PC-9 (cell line): ENCODE measurements at regions not wholly inside any gene's neighbourhood (a gene's known extent, or its start where the extent isn't known, plus 50 kb on each side); places are given as distances from the start of the nearest gene placed in this dataset.

Experiments used
- BruUV-seq: library from RNA; stranded (reverse); fragments of 400-500 nt; replicated peaks from 2 replicates; lab custom pipeline; 2021; lab: Mats Ljungman, UMichigan
- CTCF ChIA-PET: fragments of 300-600 bp; sonication (Branson Sonifier 250); formaldehyde crosslinking; loops from one replicate; lab custom pipeline; 2022; ENCODE audit warnings: antibody characterized with exemption; lab: Charles Lee
- POLR2A ChIA-PET: fragments of 300-600 bp; sonication (Branson Sonifier 250); formaldehyde crosslinking; loops from one replicate; lab custom pipeline; 2022; ENCODE audit warnings: antibody characterized with exemption; ENCODE audit not compliant: unreplicated experiment; lab: Charles Lee
- DNase-seq, 2 experiments: peaks; one replicate each; pipeline versions ENCODE4 v3.0.0 to v3.0.0-alpha.2; 2015 to 2022; ENCODE audit warnings: mixed read lengths in 1 of 2
- H2AFZ ChIP-seq: fragments of 200-600 bp; sonication (generic); 2 replicates; pipeline ENCODE4 v1.8.1; 2017; ENCODE audit warnings: antibody characterized with exemption
- H3F3A ChIP-seq: fragments of 200-600 bp; sonication (generic); 2 replicates; pipeline ENCODE4 v1.8.1; 2017; ENCODE audit warnings: antibody characterized with exemption, mild to moderate bottlenecking, low read depth; ENCODE audit not compliant: insufficient read depth
- H3K27ac ChIP-seq: fragments of 200-600 bp; sonication (generic); 2 replicates; pipeline ENCODE4 v1.6.1; 2016; ENCODE audit warnings: mixed run types
- H3K27me3 ChIP-seq: fragments of 200-600 bp; sonication (generic); 2 replicates; pipeline ENCODE4 v1.6.1; 2016; ENCODE audit warnings: low read depth, mixed run types; ENCODE audit not compliant: insufficient read depth
- H3K36me3 ChIP-seq: fragments of 200-600 bp; sonication (generic); 2 replicates; pipeline ENCODE4 v1.6.1; 2016; ENCODE audit warnings: low read depth, mixed run types
- H3K4me1 ChIP-seq: fragments of 200-600 bp; sonication (generic); replicated peaks from 2 replicates; pipeline ENCODE4 v1.6.1; 2016; ENCODE audit warnings: mixed run types; ENCODE audit not compliant: insufficient read depth
- H3K4me2 ChIP-seq: fragments of 200-600 bp; sonication (generic); 2 replicates; pipeline ENCODE4 v1.6.1; 2017; ENCODE audit warnings: mixed run types
- H3K4me3 ChIP-seq: fragments of 200-600 bp; sonication (generic); 2 replicates; pipeline ENCODE4 v1.6.1; 2016; ENCODE audit warnings: mixed run types
- H3K79me2 ChIP-seq: fragments of 200-600 bp; sonication (generic); 2 replicates; pipeline ENCODE4 v1.6.1; 2017; ENCODE audit warnings: low read depth, mixed run types
- H3K9me2 ChIP-seq: fragments of 200-600 bp; sonication (generic); 2 replicates; pipeline ENCODE4 v1.8.1; 2017; ENCODE audit warnings: mild to moderate bottlenecking; ENCODE audit not compliant: insufficient read depth
- H3K9me3 ChIP-seq: fragments of 200-600 bp; sonication (generic); 2 replicates; pipeline ENCODE4 v1.8.1; 2016; ENCODE audit warnings: low read depth; ENCODE audit not compliant: insufficient read depth
- H4K20me1 ChIP-seq: fragments of 200-600 bp; sonication (generic); 2 replicates; pipeline ENCODE4 v1.8.1; 2017; ENCODE audit not compliant: insufficient read depth
- EZH2 ChIP-seq: fragments of 200-600 bp; sonication (generic); IDR thresholded peaks from 2 replicates; pipeline ENCODE4 v1.8.0; 2017; ENCODE audit warnings: antibody characterized with exemption, low read depth
- intact Hi-C: fragments of 100-400 bp; cut with micrococcal nuclease; formaldehyde crosslinking; loops from one replicate; pipeline ENCODE4 v1.10.0; 2022; ENCODE audit not compliant: unreplicated experiment
- TF ChIP-seq, protein P1 (sequence below): fragments of 200-600 bp; sonication (generic); conservative IDR thresholded peaks from 2 replicates; pipeline ENCODE4 v1.6.1; 2017; ENCODE audit warnings: mixed run types, antibody characterized with exemption, mild to moderate bottlenecking, moderate library complexity

DNA sequence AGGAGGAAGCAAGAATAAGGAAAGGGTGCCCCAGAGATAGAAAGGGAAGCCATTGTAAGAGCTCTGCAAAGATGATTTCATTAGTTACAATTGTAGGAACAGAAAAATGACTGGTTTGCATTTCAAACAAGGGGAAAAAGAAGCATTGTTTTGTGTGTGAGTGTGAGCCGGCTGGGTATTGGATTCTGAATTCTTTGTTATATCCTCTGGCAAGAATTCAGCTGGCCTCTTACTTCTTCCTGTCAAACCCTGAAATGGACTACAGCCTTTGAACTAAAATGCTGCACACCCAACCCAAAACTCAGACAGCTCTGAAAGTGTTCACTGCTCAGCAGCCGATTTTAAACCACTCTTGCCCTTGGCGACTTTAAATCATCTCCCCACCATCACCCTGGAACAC is 461.3 kb downstream of the PMP22 start:
- H3K27ac ChIP-seq, result no peak overlapping the region
- BruUV-seq, result no TSS peak
- no peaks in the 10 kb centered on the region for H4K20me1 ChIP-seq
- CTCF ChIA-PET, result no interaction called here
- H3K9me2 ChIP-seq, result no peaks in the 10 kb centered on the region
- no peaks in the 10 kb centered on the region for H3K27me3 ChIP-seq
- intact Hi-C loops, result no loop called here
- no peak overlapping the region for H3K4me2 ChIP-seq
- no peak overlapping the region for H3K4me3 ChIP-seq
- TF ChIP-seq EZH2, result no peak
- TF ChIP-seq, protein P1, sequence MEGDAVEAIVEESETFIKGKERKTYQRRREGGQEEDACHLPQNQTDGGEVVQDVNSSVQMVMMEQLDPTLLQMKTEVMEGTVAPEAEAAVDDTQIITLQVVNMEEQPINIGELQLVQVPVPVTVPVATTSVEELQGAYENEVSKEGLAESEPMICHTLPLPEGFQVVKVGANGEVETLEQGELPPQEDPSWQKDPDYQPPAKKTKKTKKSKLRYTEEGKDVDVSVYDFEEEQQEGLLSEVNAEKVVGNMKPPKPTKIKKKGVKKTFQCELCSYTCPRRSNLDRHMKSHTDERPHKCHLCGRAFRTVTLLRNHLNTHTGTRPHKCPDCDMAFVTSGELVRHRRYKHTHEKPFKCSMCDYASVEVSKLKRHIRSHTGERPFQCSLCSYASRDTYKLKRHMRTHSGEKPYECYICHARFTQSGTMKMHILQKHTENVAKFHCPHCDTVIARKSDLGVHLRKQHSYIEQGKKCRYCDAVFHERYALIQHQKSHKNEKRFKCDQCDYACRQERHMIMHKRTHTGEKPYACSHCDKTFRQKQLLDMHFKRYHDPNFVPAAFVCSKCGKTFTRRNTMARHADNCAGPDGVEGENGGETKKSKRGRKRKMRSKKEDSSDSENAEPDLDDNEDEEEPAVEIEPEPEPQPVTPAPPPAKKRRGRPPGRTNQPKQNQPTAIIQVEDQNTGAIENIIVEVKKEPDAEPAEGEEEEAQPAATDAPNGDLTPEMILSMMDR, result no peak
- no peaks in the 10 kb centered on the region for H3K4me1 ChIP-seq
- H3F3A ChIP-seq, result no peaks in the 10 kb centered on the region
- DNase-seq, result no peak
- no peaks in the 10 kb centered on the region for H3K36me3 ChIP-seq
- H2AFZ ChIP-seq, result no peak overlapping the region
- H3K9me3 ChIP-seq, result no peaks in the 10 kb centered on the region
- H3K79me2 ChIP-seq, result no peaks in the 10 kb centered on the region
- POLR2A ChIA-PET, result no interaction called here

DNA sequence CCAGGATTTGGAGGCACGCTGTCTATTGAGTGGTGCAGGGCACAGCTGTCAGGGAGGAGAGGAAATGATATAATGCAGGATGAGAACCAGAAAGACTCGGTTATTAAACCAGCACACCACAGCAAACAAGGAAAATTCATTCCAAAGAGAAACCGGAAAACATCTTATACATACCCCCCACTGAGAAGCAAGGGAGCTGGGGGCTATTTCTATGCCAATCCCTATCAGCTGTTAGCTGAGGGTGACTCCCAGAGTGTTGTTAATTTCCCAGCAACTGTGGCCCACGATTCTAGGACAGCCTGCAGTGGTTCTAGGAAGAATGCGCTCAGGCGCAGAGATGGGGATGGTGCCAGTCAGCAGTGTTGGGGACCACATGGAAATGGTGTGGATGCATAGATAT is 467.3 kb downstream of the PMP22 start:
- Histone ChIP-seq H3K9me2 (no peaks in the 10 kb centered on the region), H2AFZ (no peak overlapping the region), H3K79me2 (no peaks in the 10 kb centered on the region), H3K4me3 (no peak overlapping the region), H4K20me1 (no peaks in the 10 kb centered on the region), H3K27ac (no peak overlapping the region), H3K9me3 (no peaks in the 10 kb centered on the region), H3K4me2 (no peak overlapping the region), H3K36me3 (no peaks in the 10 kb centered on the region), H3K27me3 (no peaks in the 10 kb centered on the region), H3K4me1 (no peaks in the 10 kb centered on the region), H3F3A (no peaks in the 10 kb centered on the region)
- TF ChIP-seq, protein P1, result no peak
- no peak for TF ChIP-seq EZH2
- intact Hi-C loops, result no loop called here
- no peak for DNase-seq
- no TSS peak for BruUV-seq
- POLR2A ChIA-PET, result no interaction called here
- CTCF ChIA-PET, result no interaction called here

DNA sequence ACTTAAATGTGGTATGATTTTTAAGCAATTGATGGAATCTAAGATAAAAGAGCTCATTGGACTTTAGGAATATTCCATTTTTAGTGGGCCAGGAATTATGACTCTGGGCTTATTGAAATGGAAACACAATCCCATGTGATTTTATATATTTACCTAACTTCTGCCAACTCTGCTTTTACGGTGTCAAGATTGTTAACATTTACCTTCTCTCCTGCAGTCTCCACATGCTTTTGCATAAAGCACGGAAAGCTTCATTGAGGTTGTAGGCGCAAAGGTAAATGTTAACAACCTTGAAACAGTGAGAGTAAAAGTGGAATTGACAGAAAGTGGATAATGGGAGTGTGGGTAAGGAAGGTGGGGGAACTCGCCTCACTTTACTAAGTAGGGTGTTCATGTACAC is 468.1 kb downstream of the PMP22 start:
- no peak overlapping the region for H3K4me3 ChIP-seq
- no peaks in the 10 kb centered on the region for H3F3A ChIP-seq
- H3K4me2 ChIP-seq, result no peak overlapping the region
- CTCF ChIA-PET, result no interaction called here
- POLR2A ChIA-PET, result no interaction called here
- H3K9me2 ChIP-seq, result no peaks in the 10 kb centered on the region
- intact Hi-C loops, result no loop called here
- H3K4me1 ChIP-seq, result no peaks in the 10 kb centered on the region
- no peaks in the 10 kb centered on the region for H3K79me2 ChIP-seq
- TF ChIP-seq, protein P1, result no peak
- TF ChIP-seq EZH2, result no peak
- no peaks in the 10 kb centered on the region for H4K20me1 ChIP-seq
- no peak overlapping the region for H3K27ac ChIP-seq
- H3K36me3 ChIP-seq, result no peaks in the 10 kb centered on the region
- H3K27me3 ChIP-seq, result no peaks in the 10 kb centered on the region
- no peaks in the 10 kb centered on the region for H3K9me3 ChIP-seq
- H2AFZ ChIP-seq, result no peak overlapping the region
- DNase-seq, result no peak
- no TSS peak for BruUV-seq
